T-helper 17 cell (primary cell): ENCODE measurements at regions not wholly inside any gene's neighbourhood (a gene's known extent, or its start where the extent isn't known, plus 50 kb on each side); places are given as distances from the start of the nearest gene placed in this dataset.

Experiments used
- ATAC-seq: fragments of 150-1000 bp; cut with Tn5 transposase; 2 replicates; pipeline ENCODE4 v1.10.0; 2021; ENCODE audit warnings: mild to moderate bottlenecking, moderate library complexity
- DNase-seq, 3 donors: peaks; one replicate each; pipeline versions ENCODE4 v3.0.0 to v3.0.0-alpha.2; 2020 to 2021
- H3K9me3 ChIP-seq: one replicate; pipeline ENCODE4 v1.7.0; 2013; ENCODE audit warnings: low read length, mild to moderate bottlenecking; ENCODE audit not compliant: control insufficient read depth, poor library complexity, severe bottlenecking
- H3K27ac Mint-ChIP-seq: one replicate; pipeline ENCODE4 v1.8.0; 2022; ENCODE audit warnings: mild to moderate bottlenecking, moderate library complexity, mixed read lengths
- H3K27me3 Mint-ChIP-seq: one replicate; pipeline ENCODE4 v1.8.0; 2022; ENCODE audit warnings: mixed read lengths
- H3K36me3 Mint-ChIP-seq: one replicate; pipeline ENCODE4 v1.8.0; 2022; ENCODE audit warnings: low read depth, mixed read lengths
- H3K4me1 Mint-ChIP-seq: one replicate; pipeline ENCODE4 v1.8.0; 2022; ENCODE audit warnings: mild to moderate bottlenecking, mixed read lengths
- H3K4me3 Mint-ChIP-seq: one replicate; pipeline ENCODE4 v1.8.0; 2022; ENCODE audit warnings: mild to moderate bottlenecking, moderate library complexity, mixed read lengths

DNA sequence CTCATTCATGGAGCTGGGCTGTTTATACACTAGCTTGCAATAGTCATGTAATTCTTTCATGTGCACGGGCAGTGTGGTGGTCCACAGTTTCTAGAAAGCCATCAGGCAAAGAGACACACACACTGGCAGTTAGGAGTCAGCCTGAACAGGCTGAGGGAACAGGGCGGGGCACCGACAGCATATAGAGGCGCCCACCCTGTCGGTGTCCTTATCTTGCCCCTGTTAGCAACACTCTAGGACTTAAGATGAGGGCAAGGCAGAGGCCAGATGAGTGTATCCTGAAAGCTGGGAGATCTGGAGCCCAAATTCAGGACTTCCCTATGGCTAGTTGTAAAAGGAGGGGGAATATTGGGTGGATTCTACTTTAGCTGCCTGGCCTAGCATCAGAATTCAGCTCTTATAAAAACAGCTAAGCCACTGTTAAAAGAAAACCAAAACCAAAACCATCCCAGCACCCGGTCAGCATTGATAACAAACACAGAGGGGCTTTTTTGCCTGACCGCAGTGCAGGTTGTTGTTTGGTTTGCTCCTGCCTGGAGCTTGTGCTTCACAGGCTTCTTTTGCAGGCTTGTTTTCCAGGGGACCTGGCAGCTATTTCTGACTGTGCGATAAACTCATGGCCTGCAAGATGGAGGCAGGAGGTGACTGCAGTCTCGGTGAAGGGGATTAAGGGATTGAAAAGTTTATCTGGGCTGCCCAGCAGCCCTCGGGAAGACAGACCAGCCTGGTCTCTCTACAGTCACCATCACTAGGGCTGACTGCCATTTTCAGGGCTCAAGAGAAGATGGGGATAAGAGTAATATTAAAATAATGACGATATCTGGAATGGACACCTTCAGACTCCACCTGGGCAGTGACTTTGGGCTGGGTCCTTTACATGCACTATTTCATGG, 638.9 kb downstream of the MID1IP1 start:
- peaks cover 2% of the 10 kb centered on the region for H3K36me3 Mint-ChIP-seq
- peak; percentile 54 for ATAC-seq
- DNase-seq = no peak
- no peaks in the 10 kb centered on the region for H3K27me3 Mint-ChIP-seq
- H3K4me1 Mint-ChIP-seq = peaks cover 8% of the 10 kb centered on the region
- H3K9me3 ChIP-seq = no peaks in the 10 kb centered on the region
- H3K4me3 Mint-ChIP-seq = peak overlapping the region; percentile 21
- H3K27ac Mint-ChIP-seq = no peak overlapping the region

DNA sequence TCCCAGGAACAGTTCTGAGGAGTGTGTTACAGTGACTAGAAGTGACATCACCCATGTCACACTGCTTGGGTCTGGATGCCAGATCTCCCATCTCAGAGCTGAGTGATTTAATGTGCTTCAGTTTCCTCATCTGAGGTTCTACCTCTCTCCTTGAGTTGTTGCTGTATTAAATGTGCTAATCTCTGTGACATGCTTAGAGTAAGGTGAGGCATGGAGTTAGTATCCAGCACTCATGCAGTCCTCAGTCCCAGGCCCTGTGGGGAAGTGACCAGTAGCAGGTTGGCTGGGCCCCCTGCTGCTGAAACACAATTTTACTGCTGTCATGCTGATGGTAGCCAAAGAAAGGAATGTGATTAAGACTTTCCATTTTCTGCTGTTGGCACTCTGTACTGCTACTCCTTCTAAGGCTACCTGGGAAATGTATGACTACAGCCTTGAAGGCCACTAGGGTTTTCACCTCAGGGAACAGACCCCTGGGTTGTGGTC, 639.6 kb downstream of the MID1IP1 start:
- no peaks in the 10 kb centered on the region for H3K9me3 ChIP-seq
- no peak overlapping the region for H3K27ac Mint-ChIP-seq
- no peak for ATAC-seq
- peaks cover 11% of the 10 kb centered on the region for H3K4me1 Mint-ChIP-seq
- peaks cover 2% of the 10 kb centered on the region for H3K36me3 Mint-ChIP-seq
- no peak overlapping the region for H3K4me3 Mint-ChIP-seq
- no peaks in the 10 kb centered on the region for H3K27me3 Mint-ChIP-seq
- no peak for DNase-seq

GRCh38 chrX:39442332-39442731, 641.1 kb downstream of the MID1IP1 start:
- no peaks in the 10 kb centered on the region for H3K27me3 Mint-ChIP-seq
- ATAC-seq (no peak), DNase-seq (no peak)
- H3K36me3 Mint-ChIP-seq = peaks cover 2% of the 10 kb centered on the region
- peaks cover 11% of the 10 kb centered on the region for H3K4me1 Mint-ChIP-seq
- H3K4me3 Mint-ChIP-seq = peak overlapping the region; percentile 7
- H3K9me3 ChIP-seq = no peaks in the 10 kb centered on the region
- H3K27ac Mint-ChIP-seq = no peak overlapping the region

GRCh38 chrX:39443240-39443639, 642.0 kb downstream of the MID1IP1 start:
- no peak for ATAC-seq
- Mint-ChIP-seq H3K27me3 (no peaks in the 10 kb centered on the region), H3K4me3 (no peak overlapping the region), H3K36me3 (peaks cover 2% of the 10 kb centered on the region), H3K4me1 (peaks cover 11% of the 10 kb centered on the region), H3K27ac (no peak overlapping the region)
- H3K9me3 ChIP-seq = no peaks in the 10 kb centered on the region
- DNase-seq = no peak

DNA sequence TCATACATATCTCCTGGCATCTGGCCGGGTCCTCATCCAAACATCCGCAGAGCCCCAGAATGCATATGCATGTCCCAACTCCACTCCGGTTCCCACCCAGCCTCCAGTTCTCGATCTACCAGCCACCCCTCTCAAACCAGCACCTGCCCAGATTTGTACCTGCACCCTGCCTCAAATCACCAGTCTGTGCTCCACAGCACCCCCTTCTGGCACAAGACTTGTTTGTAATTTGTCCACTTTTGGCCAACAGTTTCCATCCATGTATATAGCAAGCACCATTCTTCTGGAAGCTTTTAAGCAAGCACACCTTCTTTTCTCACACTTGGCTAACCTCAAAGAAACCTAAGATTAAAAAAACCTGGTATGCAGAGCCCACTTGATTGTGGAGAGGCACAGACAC, 644.1 kb downstream of the MID1IP1 start:
- no peak overlapping the region for H3K4me3 Mint-ChIP-seq
- peaks cover 2% of the 10 kb centered on the region for H3K36me3 Mint-ChIP-seq
- H3K27me3 Mint-ChIP-seq = no peaks in the 10 kb centered on the region
- DNase-seq = peak in 2 of 3 donors; percentile 8 to 32
- ATAC-seq = no peak
- peaks cover 9% of the 10 kb centered on the region for H3K4me1 Mint-ChIP-seq
- H3K9me3 ChIP-seq = no peaks in the 10 kb centered on the region
- no peak overlapping the region for H3K27ac Mint-ChIP-seq

DNA sequence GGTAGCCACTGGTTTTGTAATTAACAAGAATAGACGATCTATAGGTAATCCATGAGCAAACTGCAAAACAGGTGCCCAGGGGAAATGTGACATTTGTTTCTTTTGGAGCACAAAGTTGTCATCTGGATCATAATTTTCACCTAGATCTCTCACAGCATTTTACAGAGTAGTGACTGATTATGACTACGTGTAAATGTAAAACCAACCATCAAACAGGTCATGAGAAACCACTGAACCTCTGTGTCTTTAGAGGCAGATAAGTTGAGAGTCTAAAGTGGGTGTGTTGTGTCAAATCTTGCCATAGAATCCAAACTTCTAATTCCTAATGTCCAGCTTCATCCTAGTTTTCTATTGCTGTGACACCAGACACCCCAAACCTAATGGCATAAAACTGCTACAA, 648.1 kb downstream of the MID1IP1 start:
- Mint-ChIP-seq H3K27me3 (no peaks in the 10 kb centered on the region), H3K27ac (no peak overlapping the region), H3K4me1 (peaks cover 9% of the 10 kb centered on the region), H3K36me3 (no peaks in the 10 kb centered on the region), H3K4me3 (no peak overlapping the region)
- H3K9me3 ChIP-seq = no peaks in the 10 kb centered on the region
- ATAC-seq (no peak), DNase-seq (no peak)

- Mint-ChIP-seq H3K27ac (peak overlapping the region; percentile 51), H3K4me3 (no peak overlapping the region), H3K27me3 (no peaks in the 10 kb centered on the region), H3K36me3 (no peaks in the 10 kb centered on the region), H3K4me1 (peaks cover 6% of the 10 kb centered on the region)
- ATAC-seq = no peak
- H3K9me3 ChIP-seq = no peaks in the 10 kb centered on the region
- DNase-seq = no peak
Measured at GRCh38 chrX:39450234-39450977, 647.4 kb downstream of the BCOR start.

DNA sequence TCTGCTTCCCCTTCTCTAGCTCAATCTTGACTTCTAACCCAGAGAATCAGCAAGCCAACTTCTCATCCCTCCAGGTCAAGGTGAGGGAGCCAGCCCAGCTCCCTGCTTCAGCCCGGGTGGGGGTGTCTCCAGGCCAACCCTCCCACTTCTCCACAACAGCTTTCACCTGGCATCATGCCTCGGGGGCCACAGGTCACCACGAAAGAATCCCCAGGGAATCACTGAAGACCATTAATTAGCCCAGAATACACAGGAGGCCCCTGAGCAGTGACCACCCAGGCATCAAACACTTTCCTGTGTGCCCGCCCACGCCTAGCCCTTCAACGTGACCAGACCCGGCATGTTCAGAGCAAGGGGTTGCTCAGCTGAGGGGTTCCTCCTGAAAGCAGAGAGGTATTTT, 646.7 kb downstream of the BCOR start:
- H3K27me3 Mint-ChIP-seq = no peaks in the 10 kb centered on the region
- no peak overlapping the region for H3K4me3 Mint-ChIP-seq

GRCh38 chrX:39452401-39452800, 645.4 kb downstream of the BCOR start:
- Mint-ChIP-seq H3K4me3 (no peak overlapping the region), H3K4me1 (peaks cover 6% of the 10 kb centered on the region), H3K36me3 (no peaks in the 10 kb centered on the region), H3K27ac (no peak overlapping the region), H3K27me3 (no peaks in the 10 kb centered on the region)
- no peaks in the 10 kb centered on the region for H3K9me3 ChIP-seq
- no peak for ATAC-seq
- no peak for DNase-seq

More for the DNA sequence above, 646.7 kb downstream of the BCOR start:
- H3K4me1 Mint-ChIP-seq = peaks cover 6% of the 10 kb centered on the region
- H3K9me3 ChIP-seq = no peaks in the 10 kb centered on the region
- peak overlapping the region; percentile 51 for H3K27ac Mint-ChIP-seq
- no peaks in the 10 kb centered on the region for H3K36me3 Mint-ChIP-seq
- ATAC-seq (no peak), DNase-seq (no peak)

- Mint-ChIP-seq H3K4me1 (peaks cover 3% of the 10 kb centered on the region), H3K27ac (no peak overlapping the region), H3K27me3 (no peaks in the 10 kb centered on the region), H3K36me3 (no peaks in the 10 kb centered on the region), H3K4me3 (no peak overlapping the region)
- DNase-seq (no peak), ATAC-seq (no peak)
- H3K9me3 ChIP-seq = no peaks in the 10 kb centered on the region
Measured at GRCh38 chrX:39453889-39454621, 643.7 kb downstream of the BCOR start.

- no peaks in the 10 kb centered on the region for H3K36me3 Mint-ChIP-seq
- H3K9me3 ChIP-seq = no peaks in the 10 kb centered on the region
- H3K27me3 Mint-ChIP-seq = no peaks in the 10 kb centered on the region
- H3K4me3 Mint-ChIP-seq = no peak overlapping the region
- DNase-seq (no peak), ATAC-seq (no peak)
- H3K4me1 Mint-ChIP-seq = no peaks in the 10 kb centered on the region
- no peak overlapping the region for H3K27ac Mint-ChIP-seq
Measured at GRCh38 chrX:39456894-39457604, 640.7 kb downstream of the BCOR start.

GRCh38 chrX:39458779-39459178, 639.0 kb downstream of the BCOR start:
- Mint-ChIP-seq H3K27me3 (no peaks in the 10 kb centered on the region), H3K36me3 (no peaks in the 10 kb centered on the region), H3K27ac (no peak overlapping the region), H3K4me1 (peaks cover 2% of the 10 kb centered on the region), H3K4me3 (no peak overlapping the region)
- no peak for ATAC-seq
- DNase-seq = no peak
- H3K9me3 ChIP-seq = no peaks in the 10 kb centered on the region
